GM12878 (cell line): ENCODE measurements at regions not wholly inside any gene's neighbourhood (a gene's known extent, or its start where the extent isn't known, plus 50 kb on each side); places are given as distances from the start of the nearest gene placed in this dataset.

ENCODE experiments used
- ATF2 ChIP-seq: IDR thresholded peaks from 2 replicates; pipeline ENCODE4 v1.6.1; 2012; ENCODE audit warnings: low read length, inconsistent platforms
- PRDM15 ChIP-seq: fragments of 450-650 bp; formaldehyde crosslinking; IDR thresholded peaks from 2 replicates; pipeline ENCODE4 v1.4.0; 2020; ENCODE audit warnings: mild to moderate bottlenecking, moderate library complexity
- TF ChIP-seq, protein P1 (sequence below): fragments of 450-650 bp; IDR thresholded peaks from 2 replicates; pipeline ENCODE4 v1.6.1; 2017; ENCODE audit warnings: mild to moderate bottlenecking, low read depth, inconsistent platforms; ENCODE audit not compliant: poor library complexity, severe bottlenecking
- TF ChIP-seq, protein P2 (sequence below): fragments of 450-650 bp; IDR thresholded peaks from 2 replicates; pipeline ENCODE4 v1.6.1; 2017; ENCODE audit warnings: mild to moderate bottlenecking, moderate library complexity

DNA sequence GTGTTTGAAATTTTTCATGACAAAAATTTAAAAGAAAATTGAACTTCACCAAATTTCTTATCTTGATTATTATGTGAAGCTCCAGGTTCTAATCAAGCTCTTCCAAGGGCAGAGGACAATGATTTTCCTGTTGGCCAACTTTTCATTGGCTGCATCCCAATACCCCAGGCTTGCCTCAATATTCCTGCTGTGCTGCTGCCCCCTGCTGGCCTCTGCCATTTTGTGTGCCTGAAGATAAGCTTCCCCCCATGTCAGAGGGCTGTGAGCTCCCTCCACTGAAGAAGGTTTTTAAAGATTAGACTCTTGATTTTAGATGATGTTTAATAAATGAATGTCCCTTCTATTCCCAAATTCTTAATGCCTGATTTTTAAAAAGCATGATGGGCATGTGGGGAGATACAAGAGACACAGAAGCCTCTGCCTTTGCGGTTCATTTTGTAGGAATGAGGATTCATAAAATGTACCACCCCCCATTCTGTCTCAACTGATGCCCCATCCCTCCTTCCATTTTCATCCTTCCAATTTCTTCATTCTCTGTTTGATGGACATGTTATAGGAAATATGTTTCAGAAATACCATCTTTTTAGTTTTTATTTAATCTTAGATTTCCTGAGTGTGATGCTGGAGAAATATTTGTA is 76.7 kb upstream of the RGS6 start (continued):
- TF ChIP-seq PRDM15 (no peak), ATF2 (no peak)
- TF ChIP-seq, protein P1, sequence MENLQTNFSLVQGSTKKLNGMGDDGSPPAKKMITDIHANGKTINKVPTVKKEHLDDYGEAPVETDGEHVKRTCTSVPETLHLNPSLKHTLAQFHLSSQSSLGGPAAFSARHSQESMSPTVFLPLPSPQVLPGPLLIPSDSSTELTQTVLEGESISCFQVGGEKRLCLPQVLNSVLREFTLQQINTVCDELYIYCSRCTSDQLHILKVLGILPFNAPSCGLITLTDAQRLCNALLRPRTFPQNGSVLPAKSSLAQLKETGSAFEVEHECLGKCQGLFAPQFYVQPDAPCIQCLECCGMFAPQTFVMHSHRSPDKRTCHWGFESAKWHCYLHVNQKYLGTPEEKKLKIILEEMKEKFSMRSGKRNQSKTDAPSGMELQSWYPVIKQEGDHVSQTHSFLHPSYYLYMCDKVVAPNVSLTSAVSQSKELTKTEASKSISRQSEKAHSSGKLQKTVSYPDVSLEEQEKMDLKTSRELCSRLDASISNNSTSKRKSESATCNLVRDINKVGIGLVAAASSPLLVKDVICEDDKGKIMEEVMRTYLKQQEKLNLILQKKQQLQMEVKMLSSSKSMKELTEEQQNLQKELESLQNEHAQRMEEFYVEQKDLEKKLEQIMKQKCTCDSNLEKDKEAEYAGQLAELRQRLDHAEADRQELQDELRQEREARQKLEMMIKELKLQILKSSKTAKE, result no peak
- TF ChIP-seq, protein P2, sequence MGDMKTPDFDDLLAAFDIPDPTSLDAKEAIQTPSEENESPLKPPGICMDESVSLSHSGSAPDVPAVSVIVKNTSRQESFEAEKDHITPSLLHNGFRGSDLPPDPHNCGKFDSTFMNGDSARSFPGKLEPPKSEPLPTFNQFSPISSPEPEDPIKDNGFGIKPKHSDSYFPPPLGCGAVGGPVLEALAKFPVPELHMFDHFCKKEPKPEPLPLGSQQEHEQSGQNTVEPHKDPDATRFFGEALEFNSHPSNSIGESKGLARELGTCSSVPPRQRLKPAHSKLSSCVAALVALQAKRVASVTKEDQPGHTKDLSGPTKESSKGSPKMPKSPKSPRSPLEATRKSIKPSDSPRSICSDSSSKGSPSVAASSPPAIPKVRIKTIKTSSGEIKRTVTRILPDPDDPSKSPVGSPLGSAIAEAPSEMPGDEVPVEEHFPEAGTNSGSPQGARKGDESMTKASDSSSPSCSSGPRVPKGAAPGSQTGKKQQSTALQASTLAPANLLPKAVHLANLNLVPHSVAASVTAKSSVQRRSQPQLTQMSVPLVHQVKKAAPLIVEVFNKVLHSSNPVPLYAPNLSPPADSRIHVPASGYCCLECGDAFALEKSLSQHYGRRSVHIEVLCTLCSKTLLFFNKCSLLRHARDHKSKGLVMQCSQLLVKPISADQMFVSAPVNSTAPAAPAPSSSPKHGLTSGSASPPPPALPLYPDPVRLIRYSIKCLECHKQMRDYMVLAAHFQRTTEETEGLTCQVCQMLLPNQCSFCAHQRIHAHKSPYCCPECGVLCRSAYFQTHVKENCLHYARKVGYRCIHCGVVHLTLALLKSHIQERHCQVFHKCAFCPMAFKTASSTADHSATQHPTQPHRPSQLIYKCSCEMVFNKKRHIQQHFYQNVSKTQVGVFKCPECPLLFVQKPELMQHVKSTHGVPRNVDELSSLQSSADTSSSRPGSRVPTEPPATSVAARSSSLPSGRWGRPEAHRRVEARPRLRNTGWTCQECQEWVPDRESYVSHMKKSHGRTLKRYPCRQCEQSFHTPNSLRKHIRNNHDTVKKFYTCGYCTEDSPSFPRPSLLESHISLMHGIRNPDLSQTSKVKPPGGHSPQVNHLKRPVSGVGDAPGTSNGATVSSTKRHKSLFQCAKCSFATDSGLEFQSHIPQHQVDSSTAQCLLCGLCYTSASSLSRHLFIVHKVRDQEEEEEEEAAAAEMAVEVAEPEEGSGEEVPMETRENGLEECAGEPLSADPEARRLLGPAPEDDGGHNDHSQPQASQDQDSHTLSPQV, result no peak
